Suprapubic skin (tissue), 4 donors: ENCODE measurements at regions not wholly inside any gene's neighbourhood (a gene's known extent, or its start where the extent isn't known, plus 50 kb on each side); places are given as distances from the start of the nearest gene placed in this dataset.
"Not testable (repeated sequence)": the region's sequence is repeated elsewhere in the genome, so short reads cannot be mapped to it uniquely, and the experiment has no call there.

Experiments used
- DNase-seq, 2 donors: peaks; one replicate each; pipeline ENCODE4 v3.0.0-alpha.2; 2019; ENCODE audit warnings: low spot score in 2 of 2
- H3K27ac ChIP-seq: fragments of 200-600 bp; sonication (generic); one replicate; pipeline ENCODE4 v1.5.1; 2019
- H3K27me3 ChIP-seq: fragments of 200-600 bp; sonication (generic); one replicate; pipeline ENCODE4 v1.5.1; 2019
- H3K36me3 ChIP-seq: fragments of 200-600 bp; sonication (generic); one replicate; pipeline ENCODE4 v1.5.1; 2019
- H3K4me1 ChIP-seq: fragments of 200-600 bp; sonication (generic); one replicate; pipeline ENCODE4 v1.5.1; 2019
- H3K4me3 ChIP-seq: fragments of 200-600 bp; sonication (generic); one replicate; pipeline ENCODE4 v1.5.1; 2019; ENCODE audit warnings: mild to moderate bottlenecking
- H3K9me3 ChIP-seq: fragments of 200-600 bp; sonication (generic); one replicate; pipeline ENCODE4 v1.5.1; 2019
- CTCF ChIP-seq, 2 donors: fragments of 200-600 bp in 1 of 2; fragments of 450-650 bp in 1 of 2; sonication (generic) in 1 of 2; IDR thresholded peaks; one replicate each; pipeline ENCODE4 v1.5.1; 2016 to 2019; ENCODE audit warnings: antibody characterized with exemption in 2 of 2, mild to moderate bottlenecking in 1 of 2, moderate library complexity in 1 of 2
- EP300 ChIP-seq: sonication (generic); formaldehyde crosslinking; IDR thresholded peaks from one replicate; pipeline ENCODE4 v1.6.1; 2017; ENCODE audit warnings: antibody characterized with exemption
- POLR2A ChIP-seq, 2 donors: fragments of 450-650 bp; IDR thresholded peaks; one replicate each; pipeline ENCODE4 v1.6.1; 2017; ENCODE audit warnings: antibody characterized with exemption in 2 of 2, mild to moderate bottlenecking in 2 of 2, moderate library complexity in 2 of 2
- POLR2AphosphoS5 ChIP-seq, 3 donors: sonication (generic); formaldehyde crosslinking; IDR thresholded peaks; one replicate each; pipeline ENCODE4 v1.6.1; 2017; ENCODE audit warnings: antibody characterized with exemption in 3 of 3
- WGBS: methylation state at CpG from one replicate; pipeline ENCODE4 v1.1.5; 2018; 5-methylcytosine and 5-hydroxymethylcytosine counted together

GRCh38 chr16:52657924-52658323 lies 111.0 kb upstream of the TOX3 start:
- peaks cover 16% of the 10 kb centered on the region for H3K9me3 ChIP-seq
- no peak overlapping the region for H3K4me3 ChIP-seq
- no peaks in the 10 kb centered on the region for H3K36me3 ChIP-seq
- H3K4me1 ChIP-seq, result no peaks in the 10 kb centered on the region
- TF ChIP-seq POLR2AphosphoS5 (IDR thresholded peaks at IDR 0.05) (no peak), CTCF (IDR thresholded peaks at IDR 0.05) (no peak), EP300 (no peak), POLR2A (IDR thresholded peaks at IDR 0.05) (no peak)
- no peak overlapping the region for H3K27ac ChIP-seq
- no peaks in the 10 kb centered on the region for H3K27me3 ChIP-seq
- WGBS, result no CpG with 5 or more reads among the region's 3 CpGs
- DNase-seq, result no peak

GRCh38 chr16:52655916-52656315 lies 109.0 kb upstream of the TOX3 start:
- 61% methylated on average over 7 of the region's 7 CpGs for WGBS

GRCh38 chr16:52655156-52655555 lies 108.2 kb upstream of the TOX3 start:
- H3K27ac ChIP-seq, H3K9me3 ChIP-seq, DNase-seq, H3K4me1 ChIP-seq, H3K36me3 ChIP-seq, H3K27me3 ChIP-seq, H3K4me3 ChIP-seq: not testable (repeated sequence)
- WGBS, result 95% methylated on average over 17 of the region's 17 CpGs

More at GRCh38 chr16:52655916-52656315, 109.0 kb upstream of the TOX3 start:
- H3K27ac ChIP-seq, DNase-seq, H3K4me1 ChIP-seq, H3K27me3 ChIP-seq, H3K36me3 ChIP-seq, H3K4me3 ChIP-seq: not testable (repeated sequence)
- peaks cover 13% of the 10 kb centered on the region for H3K9me3 ChIP-seq

- no peak for DNase-seq
- no peaks in the 10 kb centered on the region for H3K36me3 ChIP-seq
- no peaks in the 10 kb centered on the region for H3K27me3 ChIP-seq
- no peak overlapping the region for H3K27ac ChIP-seq
- H3K4me1 ChIP-seq, result no peaks in the 10 kb centered on the region
- no peak for TF ChIP-seq CTCF (IDR thresholded peaks at IDR 0.05)
- TF ChIP-seq POLR2AphosphoS5 (IDR thresholded peaks at IDR 0.05), result no peak
- TF ChIP-seq EP300, result no peak
- no peak for TF ChIP-seq POLR2A (IDR thresholded peaks at IDR 0.05)
- 76% methylated on average over 4 of the region's 4 CpGs for WGBS
- H3K9me3 ChIP-seq, result no peaks in the 10 kb centered on the region
- no peak overlapping the region for H3K4me3 ChIP-seq
These were observed 105.1 kb upstream of the TOX3 start for GRCh38 chr16:52652033-52652432.

GRCh38 chr16:52650789-52651188 lies 103.8 kb upstream of the TOX3 start:
- Histone ChIP-seq H3K4me3 (no peak overlapping the region), H3K9me3 (no peaks in the 10 kb centered on the region), H3K27ac (no peak overlapping the region), H3K36me3 (no peaks in the 10 kb centered on the region), H3K4me1 (no peaks in the 10 kb centered on the region), H3K27me3 (no peaks in the 10 kb centered on the region)
- WGBS, result 79% methylated on average over 3 of the region's 3 CpGs
- DNase-seq, result no peak
- TF ChIP-seq CTCF (IDR thresholded peaks at IDR 0.05), result no peak
- no peak for TF ChIP-seq POLR2AphosphoS5 (IDR thresholded peaks at IDR 0.05)
- TF ChIP-seq POLR2A (IDR thresholded peaks at IDR 0.05), result no peak
- no peak for TF ChIP-seq EP300

- TF ChIP-seq POLR2AphosphoS5 (IDR thresholded peaks at IDR 0.05) (no peak), POLR2A (IDR thresholded peaks at IDR 0.05) (no peak), CTCF (IDR thresholded peaks at IDR 0.05) (no peak), EP300 (no peak)
- no peak for DNase-seq
- Histone ChIP-seq H3K4me1 (no peaks in the 10 kb centered on the region), H3K27me3 (no peaks in the 10 kb centered on the region), H3K27ac (no peak overlapping the region), H3K9me3 (no peaks in the 10 kb centered on the region), H3K36me3 (no peaks in the 10 kb centered on the region), H3K4me3 (no peak overlapping the region)
- 69% methylated on average over 3 of the region's 3 CpGs for WGBS
These were observed 103.4 kb upstream of the TOX3 start for GRCh38 chr16:52650318-52650717.
